Neural cell (in vitro differentiated cells): ENCODE measurements at regions not wholly inside any gene's neighbourhood (a gene's known extent, or its start where the extent isn't known, plus 50 kb on each side); places are given as distances from the start of the nearest gene placed in this dataset.
"Not testable (repeated sequence)": the region's sequence is repeated elsewhere in the genome, so short reads cannot be mapped to it uniquely, and the experiment has no call there.

Source experiments
- POLR2AphosphoS5 ChIP-seq: IDR thresholded peaks from 2 replicates; pipeline ENCODE4 v1.6.1; 2012
- TF ChIP-seq, protein P1 (sequence below): fragments of 450-650 bp; IDR thresholded peaks from 2 replicates; pipeline ENCODE4 v1.5.1; 2014; ENCODE audit warnings: antibody characterized with exemption, mild to moderate bottlenecking, moderate library complexity; ENCODE audit not compliant: poor library complexity, severe bottlenecking

DNA sequence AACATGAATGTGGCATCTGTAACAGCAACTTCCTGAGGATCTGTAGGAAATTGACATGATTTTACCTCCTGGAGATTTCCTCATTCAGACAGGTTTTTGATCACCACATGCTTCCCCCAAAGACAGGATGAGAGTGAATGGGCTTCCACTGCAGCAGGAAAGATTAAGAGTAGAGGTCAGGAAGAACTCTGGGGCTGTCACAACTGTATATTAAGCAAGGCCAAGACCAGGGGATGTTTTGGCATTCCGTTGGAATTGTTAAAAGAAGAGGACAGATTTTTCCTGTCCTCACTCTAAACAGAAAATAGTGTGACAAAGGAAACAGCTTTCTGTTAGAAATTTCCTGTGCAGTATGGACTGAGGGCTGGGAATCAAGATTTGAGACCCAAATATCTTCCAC lies 363.1 kb upstream of the FRG2C start:
- TF ChIP-seq, protein P1, sequence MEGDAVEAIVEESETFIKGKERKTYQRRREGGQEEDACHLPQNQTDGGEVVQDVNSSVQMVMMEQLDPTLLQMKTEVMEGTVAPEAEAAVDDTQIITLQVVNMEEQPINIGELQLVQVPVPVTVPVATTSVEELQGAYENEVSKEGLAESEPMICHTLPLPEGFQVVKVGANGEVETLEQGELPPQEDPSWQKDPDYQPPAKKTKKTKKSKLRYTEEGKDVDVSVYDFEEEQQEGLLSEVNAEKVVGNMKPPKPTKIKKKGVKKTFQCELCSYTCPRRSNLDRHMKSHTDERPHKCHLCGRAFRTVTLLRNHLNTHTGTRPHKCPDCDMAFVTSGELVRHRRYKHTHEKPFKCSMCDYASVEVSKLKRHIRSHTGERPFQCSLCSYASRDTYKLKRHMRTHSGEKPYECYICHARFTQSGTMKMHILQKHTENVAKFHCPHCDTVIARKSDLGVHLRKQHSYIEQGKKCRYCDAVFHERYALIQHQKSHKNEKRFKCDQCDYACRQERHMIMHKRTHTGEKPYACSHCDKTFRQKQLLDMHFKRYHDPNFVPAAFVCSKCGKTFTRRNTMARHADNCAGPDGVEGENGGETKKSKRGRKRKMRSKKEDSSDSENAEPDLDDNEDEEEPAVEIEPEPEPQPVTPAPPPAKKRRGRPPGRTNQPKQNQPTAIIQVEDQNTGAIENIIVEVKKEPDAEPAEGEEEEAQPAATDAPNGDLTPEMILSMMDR = not testable (repeated sequence)
- not testable (repeated sequence) for TF ChIP-seq POLR2AphosphoS5
